ENCODE measurements at regions not wholly inside any gene's neighbourhood (a gene's known extent, or its start where the extent isn't known, plus 50 kb on each side); places are given as distances from the start of the nearest gene placed in this dataset.

DNA sequence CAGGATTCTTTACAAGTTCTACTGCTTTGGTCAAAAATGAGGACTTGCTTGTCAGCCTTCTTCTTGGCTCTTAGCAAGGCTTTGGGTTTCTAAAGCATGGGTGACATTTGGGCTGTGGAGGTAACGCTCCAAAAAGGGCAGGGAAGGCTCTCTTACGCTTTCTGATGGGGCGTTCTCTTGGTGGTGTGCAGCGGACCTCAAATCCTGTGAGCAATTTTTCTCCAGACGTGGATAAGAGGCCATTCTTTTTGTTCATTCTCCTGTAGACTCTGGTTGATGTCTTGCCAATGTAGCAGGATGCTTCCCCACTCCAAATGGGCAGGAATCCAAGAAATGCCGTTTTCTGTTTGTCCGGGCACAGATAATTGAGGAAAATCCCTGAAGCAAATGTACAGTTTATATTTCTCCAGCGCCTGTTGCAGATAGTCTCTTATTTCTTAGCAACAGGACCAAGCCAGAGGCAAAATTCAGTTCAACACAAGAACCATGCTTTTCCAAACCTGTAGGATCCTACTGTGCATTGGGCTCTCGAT is 138.4 kb upstream of the NFE2L3 start:
- Histone ChIP-seq H3K9me3 (ENCODE audit: control insufficient read depth, insufficient read depth, low read length) (no peaks in the 10 kb centered on the region), H3K4me3 (ENCODE audit: low read depth, low read length) (no peak overlapping the region), H3K27ac (ENCODE audit: low read depth, low read length) (no peak overlapping the region), H3K27me3 (ENCODE audit: control insufficient read depth, insufficient read depth, low read length) (no peaks in the 10 kb centered on the region)
- ChIA-PET CTCF (no interaction called here), POLR2A (no interaction called here)
- TF ChIP-seq, protein P1, sequence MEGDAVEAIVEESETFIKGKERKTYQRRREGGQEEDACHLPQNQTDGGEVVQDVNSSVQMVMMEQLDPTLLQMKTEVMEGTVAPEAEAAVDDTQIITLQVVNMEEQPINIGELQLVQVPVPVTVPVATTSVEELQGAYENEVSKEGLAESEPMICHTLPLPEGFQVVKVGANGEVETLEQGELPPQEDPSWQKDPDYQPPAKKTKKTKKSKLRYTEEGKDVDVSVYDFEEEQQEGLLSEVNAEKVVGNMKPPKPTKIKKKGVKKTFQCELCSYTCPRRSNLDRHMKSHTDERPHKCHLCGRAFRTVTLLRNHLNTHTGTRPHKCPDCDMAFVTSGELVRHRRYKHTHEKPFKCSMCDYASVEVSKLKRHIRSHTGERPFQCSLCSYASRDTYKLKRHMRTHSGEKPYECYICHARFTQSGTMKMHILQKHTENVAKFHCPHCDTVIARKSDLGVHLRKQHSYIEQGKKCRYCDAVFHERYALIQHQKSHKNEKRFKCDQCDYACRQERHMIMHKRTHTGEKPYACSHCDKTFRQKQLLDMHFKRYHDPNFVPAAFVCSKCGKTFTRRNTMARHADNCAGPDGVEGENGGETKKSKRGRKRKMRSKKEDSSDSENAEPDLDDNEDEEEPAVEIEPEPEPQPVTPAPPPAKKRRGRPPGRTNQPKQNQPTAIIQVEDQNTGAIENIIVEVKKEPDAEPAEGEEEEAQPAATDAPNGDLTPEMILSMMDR (IDR thresholded peaks at IDR 0.05; ENCODE audit: low read depth, low read length) = no peak
- DNase-seq (ENCODE audit: low read depth, low spot score) = no peak

DNA sequence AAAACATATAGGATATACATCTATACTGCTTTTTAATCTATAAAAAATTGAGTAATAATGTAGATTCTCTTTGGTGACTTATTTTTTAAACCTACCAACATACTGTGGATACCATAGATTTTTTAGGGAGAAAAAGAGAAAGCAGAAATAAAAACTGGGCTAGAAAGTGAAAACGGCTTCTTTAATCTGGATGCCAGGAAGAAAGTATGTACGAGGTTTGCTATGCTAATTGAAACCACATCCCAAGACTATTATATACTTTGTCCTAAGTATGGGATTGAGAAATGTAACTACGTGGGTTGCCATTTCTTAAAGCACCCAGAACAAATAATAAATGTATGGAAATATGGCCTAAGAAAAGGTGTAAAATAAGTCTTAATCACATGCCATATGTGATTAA is 129.0 kb upstream of the NFE2L3 start:
- Histone ChIP-seq H3K27ac (ENCODE audit: low read depth, low read length) (no peak overlapping the region), H3K27me3 (ENCODE audit: control insufficient read depth, insufficient read depth, low read length) (no peaks in the 10 kb centered on the region), H3K9me3 (ENCODE audit: control insufficient read depth, insufficient read depth, low read length) (no peaks in the 10 kb centered on the region), H3K4me3 (ENCODE audit: low read depth, low read length) (no peak overlapping the region)
- no peak for DNase-seq (ENCODE audit: low read depth, low spot score)
- TF ChIP-seq, protein P1 (IDR thresholded peaks at IDR 0.05; ENCODE audit: low read depth, low read length) = no peak
- ChIA-PET POLR2A (no interaction called here), CTCF (no interaction called here)

DNA sequence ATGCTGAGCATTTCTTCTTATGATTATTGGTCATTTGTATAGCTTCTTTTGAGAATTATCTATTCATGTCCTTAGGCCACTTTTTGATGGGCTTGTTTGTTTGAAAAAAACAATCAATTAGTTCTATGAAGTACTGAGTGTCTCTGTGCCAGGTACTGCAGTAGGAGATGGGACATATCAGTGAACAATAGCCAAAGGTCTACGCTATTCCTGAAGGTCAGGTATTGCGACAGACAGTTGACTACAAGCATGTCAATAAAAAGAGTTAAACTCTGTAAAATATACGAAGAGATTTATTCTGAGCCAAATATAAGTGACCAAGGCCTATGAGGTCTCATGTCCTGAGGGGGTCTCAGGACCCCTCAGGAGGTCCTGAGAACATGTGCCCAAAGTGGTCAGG is 122.1 kb upstream of the NFE2L3 start:
- H3K27ac ChIP-seq (ENCODE audit: low read depth, low read length) = no peak overlapping the region
- H3K4me3 ChIP-seq (ENCODE audit: low read depth, low read length) = no peak overlapping the region
- TF ChIP-seq, protein P1 (IDR thresholded peaks at IDR 0.05; ENCODE audit: low read depth, low read length) = no peak
- DNase-seq (ENCODE audit: low read depth, low spot score) = no peak
- ChIA-PET POLR2A (no interaction called here), CTCF (no interaction called here)
- no peaks in the 10 kb centered on the region for H3K27me3 ChIP-seq (ENCODE audit: control insufficient read depth, insufficient read depth, low read length)
- H3K9me3 ChIP-seq (ENCODE audit: control insufficient read depth, insufficient read depth, low read length) = no peaks in the 10 kb centered on the region

DNA sequence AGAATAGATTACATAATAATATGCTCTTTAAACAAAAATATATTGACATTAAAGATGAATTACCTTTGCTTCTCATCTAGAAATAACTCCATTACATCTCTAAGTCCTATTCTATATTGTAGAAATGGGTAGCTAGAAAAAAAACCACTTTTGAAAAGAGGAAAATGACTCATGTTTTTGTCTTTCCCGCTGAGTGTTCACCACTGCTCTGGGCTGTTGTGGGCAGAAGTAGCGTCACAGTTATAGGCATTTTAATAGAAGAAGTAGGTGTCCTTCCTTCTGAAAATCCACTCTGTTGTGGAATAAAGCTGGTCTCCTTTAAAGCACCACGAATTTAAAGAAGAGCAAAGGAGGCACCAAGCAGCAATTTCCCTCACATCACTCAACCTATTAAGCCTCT is 117.6 kb upstream of the NFE2L3 start:
- TF ChIP-seq, protein P1 (IDR thresholded peaks at IDR 0.05; ENCODE audit: low read depth, low read length) = no peak
- ChIA-PET POLR2A (no interaction called here), CTCF (no interaction called here)
- no peak overlapping the region for H3K27ac ChIP-seq (ENCODE audit: low read depth, low read length)
- no peaks in the 10 kb centered on the region for H3K9me3 ChIP-seq (ENCODE audit: control insufficient read depth, insufficient read depth, low read length)
- H3K27me3 ChIP-seq (ENCODE audit: control insufficient read depth, insufficient read depth, low read length) = no peaks in the 10 kb centered on the region
- H3K4me3 ChIP-seq (ENCODE audit: low read depth, low read length) = no peak overlapping the region
- no peak for DNase-seq (ENCODE audit: low read depth, low spot score)

DNA sequence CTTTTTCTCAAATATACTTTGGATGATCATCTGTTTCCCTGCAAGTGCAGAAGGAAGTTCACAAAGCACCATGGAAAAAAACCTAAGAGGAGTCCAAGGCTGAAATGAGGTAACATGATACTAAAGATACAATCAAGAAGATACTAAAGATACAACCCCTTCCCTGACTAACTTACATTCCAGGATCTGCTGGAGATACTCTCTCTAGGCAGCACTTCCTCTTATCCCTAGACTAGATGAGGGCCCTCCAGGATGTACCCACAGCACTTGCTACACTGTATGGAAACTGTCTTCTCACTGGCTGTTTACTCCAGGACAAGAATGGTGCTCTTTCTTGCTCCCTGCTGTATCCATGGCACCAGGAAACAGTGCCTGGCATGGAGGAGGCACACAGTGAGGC is 116.4 kb upstream of the NFE2L3 start:
- DNase-seq (ENCODE audit: low read depth, low spot score) = no peak
- no peaks in the 10 kb centered on the region for H3K27me3 ChIP-seq (ENCODE audit: control insufficient read depth, insufficient read depth, low read length)
- CTCF ChIA-PET = no interaction called here
- no peak overlapping the region for H3K4me3 ChIP-seq (ENCODE audit: low read depth, low read length)
- TF ChIP-seq, protein P1 (IDR thresholded peaks at IDR 0.05; ENCODE audit: low read depth, low read length) = no peak
- H3K27ac ChIP-seq (ENCODE audit: low read depth, low read length) = no peak overlapping the region
- POLR2A ChIA-PET = no interaction called here
- H3K9me3 ChIP-seq (ENCODE audit: control insufficient read depth, insufficient read depth, low read length) = no peaks in the 10 kb centered on the region

Data from AG04450 (cell line).